GM10266 (cell line): ENCODE measurements at regions not wholly inside any gene's neighbourhood (a gene's known extent, or its start where the extent isn't known, plus 50 kb on each side); places are given as distances from the start of the nearest gene placed in this dataset.

Source experiments
- DNase-seq: peaks from one replicate; pipeline ENCODE4 v3.0.0; 2012; ENCODE audit errors: extremely low spot score
- TF ChIP-seq, protein P1 (sequence below): IDR thresholded peaks from 2 replicates; pipeline ENCODE4 v1.5.1; 2012; ENCODE audit warnings: mild to moderate bottlenecking, low read depth; ENCODE audit not compliant: control insufficient read depth, insufficient read depth; ENCODE audit errors: missing control alignments

GRCh38 chr6:68342286-68342685 is 292.8 kb upstream of the ADGRB3 start:
- DNase-seq: no peak

DNA sequence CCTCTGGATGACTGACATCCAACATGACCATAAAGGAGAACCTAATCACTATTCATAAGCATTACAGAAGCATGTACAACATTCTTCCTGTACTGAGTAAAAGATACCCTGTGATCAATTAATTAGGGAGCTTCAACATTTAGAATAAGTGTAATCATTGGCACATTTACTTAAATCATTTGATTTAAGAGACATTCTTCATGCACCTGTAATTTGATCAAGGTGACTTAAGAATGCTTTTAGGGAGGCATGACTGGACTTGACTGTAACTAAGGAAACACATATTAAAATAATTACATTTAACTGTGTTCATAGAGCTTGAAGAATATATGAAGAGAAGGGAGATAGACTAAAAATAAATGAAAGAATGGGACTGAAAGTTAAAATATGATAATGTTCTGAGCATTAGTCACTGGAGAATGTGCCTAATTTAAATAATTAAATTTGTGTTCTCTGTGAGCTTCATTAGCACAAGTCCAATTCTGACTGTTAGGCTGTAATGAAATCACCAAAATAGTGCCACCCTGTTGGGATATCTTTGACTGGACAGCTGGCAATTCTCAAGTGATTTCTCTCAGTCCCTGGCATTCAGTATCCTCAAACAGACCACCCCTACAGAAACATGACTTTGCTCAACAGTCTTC is 295.5 kb upstream of the ADGRB3 start:
- TF ChIP-seq, protein P1, sequence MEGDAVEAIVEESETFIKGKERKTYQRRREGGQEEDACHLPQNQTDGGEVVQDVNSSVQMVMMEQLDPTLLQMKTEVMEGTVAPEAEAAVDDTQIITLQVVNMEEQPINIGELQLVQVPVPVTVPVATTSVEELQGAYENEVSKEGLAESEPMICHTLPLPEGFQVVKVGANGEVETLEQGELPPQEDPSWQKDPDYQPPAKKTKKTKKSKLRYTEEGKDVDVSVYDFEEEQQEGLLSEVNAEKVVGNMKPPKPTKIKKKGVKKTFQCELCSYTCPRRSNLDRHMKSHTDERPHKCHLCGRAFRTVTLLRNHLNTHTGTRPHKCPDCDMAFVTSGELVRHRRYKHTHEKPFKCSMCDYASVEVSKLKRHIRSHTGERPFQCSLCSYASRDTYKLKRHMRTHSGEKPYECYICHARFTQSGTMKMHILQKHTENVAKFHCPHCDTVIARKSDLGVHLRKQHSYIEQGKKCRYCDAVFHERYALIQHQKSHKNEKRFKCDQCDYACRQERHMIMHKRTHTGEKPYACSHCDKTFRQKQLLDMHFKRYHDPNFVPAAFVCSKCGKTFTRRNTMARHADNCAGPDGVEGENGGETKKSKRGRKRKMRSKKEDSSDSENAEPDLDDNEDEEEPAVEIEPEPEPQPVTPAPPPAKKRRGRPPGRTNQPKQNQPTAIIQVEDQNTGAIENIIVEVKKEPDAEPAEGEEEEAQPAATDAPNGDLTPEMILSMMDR: no peak

More at GRCh38 chr6:68342286-68342685, 292.8 kb upstream of the ADGRB3 start:
- TF ChIP-seq, protein P1: no peak

DNA sequence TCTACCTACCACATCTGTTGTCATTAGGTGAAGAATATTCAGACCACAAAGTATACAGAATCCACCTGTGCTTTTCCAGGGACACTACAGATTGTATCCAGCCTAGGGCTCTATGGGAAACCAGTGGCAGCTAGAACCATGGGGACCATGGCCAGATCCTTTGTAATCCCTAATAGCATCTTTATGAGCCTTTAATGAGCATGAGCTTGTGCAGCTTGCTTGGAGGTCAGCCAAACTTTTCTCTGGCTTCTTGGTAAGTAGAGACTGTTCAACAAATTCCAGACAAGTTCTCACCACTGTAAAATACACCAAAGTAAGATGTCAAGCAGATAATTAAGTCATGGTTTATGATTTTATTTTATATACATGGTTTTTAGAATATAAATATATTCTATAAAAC is 301.6 kb upstream of the ADGRB3 start:
- TF ChIP-seq, protein P1: no peak
- no peak for DNase-seq

More for the DNA sequence above, 295.5 kb upstream of the ADGRB3 start:
- no peak for DNase-seq

DNA sequence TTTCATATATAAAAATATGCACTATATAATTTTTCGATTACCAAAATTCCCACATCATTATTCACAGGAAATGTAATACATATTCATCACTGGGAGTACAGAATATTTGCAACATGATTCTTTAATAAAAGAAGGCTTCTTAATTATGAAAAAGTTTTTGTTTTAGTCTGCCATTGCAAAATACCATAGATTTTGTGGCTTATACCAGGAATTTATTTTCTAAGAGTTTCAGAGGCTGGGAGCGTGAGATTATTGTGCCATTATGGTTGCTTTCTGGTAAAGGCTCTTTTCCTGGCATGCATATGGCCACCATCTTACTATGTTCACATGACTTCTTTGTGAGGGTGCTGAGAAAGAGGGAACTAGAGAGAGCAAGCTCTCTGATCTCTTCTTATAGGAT is 306.9 kb upstream of the ADGRB3 start:
- TF ChIP-seq, protein P1: no peak
- DNase-seq: no peak

- TF ChIP-seq, protein P1: no peak
- no peak for DNase-seq
Observed at GRCh38 chr6:68326762-68327161, 308.3 kb upstream of the ADGRB3 start.

DNA sequence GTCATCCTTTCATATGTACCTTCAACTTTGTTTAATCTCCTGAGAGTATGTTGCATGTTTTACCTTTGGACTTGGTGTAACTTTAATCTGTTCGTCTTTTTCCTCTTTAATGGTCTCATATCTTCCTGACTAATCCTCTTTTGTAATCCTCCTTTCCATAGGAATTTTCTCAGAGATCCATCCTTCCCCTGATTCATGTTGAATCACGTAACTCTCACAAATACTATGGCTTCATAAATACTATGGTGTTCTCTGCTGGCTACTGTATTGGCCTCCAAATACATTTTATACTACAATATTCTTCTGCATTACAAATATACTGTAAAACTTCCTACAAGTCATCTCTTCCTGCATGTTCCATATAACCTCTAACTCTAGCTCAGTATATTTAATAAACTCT is 317.7 kb upstream of the ADGRB3 start:
- no peak for DNase-seq
- TF ChIP-seq, protein P1: no peak

GRCh38 chr6:68313911-68314310 is 321.2 kb upstream of the ADGRB3 start:
- TF ChIP-seq, protein P1: no peak
- DNase-seq: no peak
